ENCODE measurements at regions not wholly inside any gene's neighbourhood (a gene's known extent, or its start where the extent isn't known, plus 50 kb on each side); places are given as distances from the start of the nearest gene placed in this dataset.

DNA sequence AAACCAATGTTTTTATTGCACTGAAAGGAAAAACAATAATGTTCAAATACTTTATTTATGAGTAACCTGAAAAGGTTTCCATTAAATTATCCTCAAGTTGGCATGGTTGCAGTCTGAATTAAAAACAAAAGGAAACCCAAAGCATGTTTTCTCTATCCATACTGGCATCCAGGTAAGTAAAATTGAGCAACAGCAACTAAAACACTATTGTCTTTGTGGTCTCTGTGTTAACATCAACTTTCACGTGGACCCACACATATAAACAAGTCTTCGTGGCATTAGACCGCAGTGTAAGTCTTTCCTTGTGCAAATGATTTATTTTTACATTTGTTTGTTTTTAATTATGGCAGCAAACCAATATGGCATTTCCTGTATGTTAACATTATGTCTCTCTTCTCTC is 757.6 kb downstream of the SEMA5A start (continued):
- TF ChIP-seq, protein P1, sequence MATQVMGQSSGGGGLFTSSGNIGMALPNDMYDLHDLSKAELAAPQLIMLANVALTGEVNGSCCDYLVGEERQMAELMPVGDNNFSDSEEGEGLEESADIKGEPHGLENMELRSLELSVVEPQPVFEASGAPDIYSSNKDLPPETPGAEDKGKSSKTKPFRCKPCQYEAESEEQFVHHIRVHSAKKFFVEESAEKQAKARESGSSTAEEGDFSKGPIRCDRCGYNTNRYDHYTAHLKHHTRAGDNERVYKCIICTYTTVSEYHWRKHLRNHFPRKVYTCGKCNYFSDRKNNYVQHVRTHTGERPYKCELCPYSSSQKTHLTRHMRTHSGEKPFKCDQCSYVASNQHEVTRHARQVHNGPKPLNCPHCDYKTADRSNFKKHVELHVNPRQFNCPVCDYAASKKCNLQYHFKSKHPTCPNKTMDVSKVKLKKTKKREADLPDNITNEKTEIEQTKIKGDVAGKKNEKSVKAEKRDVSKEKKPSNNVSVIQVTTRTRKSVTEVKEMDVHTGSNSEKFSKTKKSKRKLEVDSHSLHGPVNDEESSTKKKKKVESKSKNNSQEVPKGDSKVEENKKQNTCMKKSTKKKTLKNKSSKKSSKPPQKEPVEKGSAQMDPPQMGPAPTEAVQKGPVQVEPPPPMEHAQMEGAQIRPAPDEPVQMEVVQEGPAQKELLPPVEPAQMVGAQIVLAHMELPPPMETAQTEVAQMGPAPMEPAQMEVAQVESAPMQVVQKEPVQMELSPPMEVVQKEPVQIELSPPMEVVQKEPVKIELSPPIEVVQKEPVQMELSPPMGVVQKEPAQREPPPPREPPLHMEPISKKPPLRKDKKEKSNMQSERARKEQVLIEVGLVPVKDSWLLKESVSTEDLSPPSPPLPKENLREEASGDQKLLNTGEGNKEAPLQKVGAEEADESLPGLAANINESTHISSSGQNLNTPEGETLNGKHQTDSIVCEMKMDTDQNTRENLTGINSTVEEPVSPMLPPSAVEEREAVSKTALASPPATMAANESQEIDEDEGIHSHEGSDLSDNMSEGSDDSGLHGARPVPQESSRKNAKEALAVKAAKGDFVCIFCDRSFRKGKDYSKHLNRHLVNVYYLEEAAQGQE (IDR thresholded peaks at IDR 0.05; ENCODE audit: low read depth, low read length), result no peak

DNA sequence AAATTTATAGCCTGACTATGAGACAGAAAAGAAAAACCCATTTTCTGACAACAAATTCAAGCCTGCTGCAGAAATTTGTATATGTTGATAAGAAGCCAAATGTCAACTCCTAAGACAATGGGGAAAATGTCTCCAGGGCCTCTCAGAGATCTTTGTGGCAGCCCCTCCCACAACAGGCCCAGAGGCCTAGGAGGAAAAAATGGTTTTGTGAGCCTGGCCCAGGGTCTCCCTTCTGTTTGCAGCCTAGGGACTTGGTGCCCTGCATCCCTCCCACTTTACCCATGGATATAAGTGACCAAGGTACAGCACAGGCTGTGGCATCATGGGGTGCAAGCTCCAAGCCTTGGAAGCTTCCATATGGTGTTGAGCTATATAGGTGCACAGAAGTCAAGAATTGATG is 740.2 kb downstream of the SEMA5A start:
- POLR2A ChIA-PET, result no interaction called here
- TF ChIP-seq TEAD4 (IDR thresholded peaks at IDR 0.05; ENCODE audit: borderline replicate concordance, insufficient read depth) (no peak), JUND (IDR thresholded peaks at IDR 0.05) (no peak), SMC3 (IDR thresholded peaks at IDR 0.05; ENCODE audit: low read depth, low read length) (no peak), RAD21 (IDR thresholded peaks at IDR 0.05; ENCODE audit: low read length) (no peak), TCF12 (IDR thresholded peaks at IDR 0.05) (no peak), PBX3 (IDR thresholded peaks at IDR 0.05) (no peak), NFIC (IDR thresholded peaks at IDR 0.05; ENCODE audit: borderline replicate concordance) (no peak), MXI1 (IDR thresholded peaks at IDR 0.05; ENCODE audit: low read depth, low read length) (no peak), EP300 (IDR thresholded peaks at IDR 0.05; ENCODE audit: borderline replicate concordance in 1 of 2, low read depth in 1 of 2, low read length in 1 of 2) (no peak)
- TF ChIP-seq, protein P2, sequence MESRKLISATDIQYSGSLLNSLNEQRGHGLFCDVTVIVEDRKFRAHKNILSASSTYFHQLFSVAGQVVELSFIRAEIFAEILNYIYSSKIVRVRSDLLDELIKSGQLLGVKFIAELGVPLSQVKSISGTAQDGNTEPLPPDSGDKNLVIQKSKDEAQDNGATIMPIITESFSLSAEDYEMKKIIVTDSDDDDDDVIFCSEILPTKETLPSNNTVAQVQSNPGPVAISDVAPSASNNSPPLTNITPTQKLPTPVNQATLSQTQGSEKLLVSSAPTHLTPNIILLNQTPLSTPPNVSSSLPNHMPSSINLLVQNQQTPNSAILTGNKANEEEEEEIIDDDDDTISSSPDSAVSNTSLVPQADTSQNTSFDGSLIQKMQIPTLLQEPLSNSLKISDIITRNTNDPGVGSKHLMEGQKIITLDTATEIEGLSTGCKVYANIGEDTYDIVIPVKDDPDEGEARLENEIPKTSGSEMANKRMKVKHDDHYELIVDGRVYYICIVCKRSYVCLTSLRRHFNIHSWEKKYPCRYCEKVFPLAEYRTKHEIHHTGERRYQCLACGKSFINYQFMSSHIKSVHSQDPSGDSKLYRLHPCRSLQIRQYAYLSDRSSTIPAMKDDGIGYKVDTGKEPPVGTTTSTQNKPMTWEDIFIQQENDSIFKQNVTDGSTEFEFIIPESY (IDR thresholded peaks at IDR 0.05; ENCODE audit: borderline replicate concordance, low read depth), result no peak
- TF ChIP-seq, protein P3, sequence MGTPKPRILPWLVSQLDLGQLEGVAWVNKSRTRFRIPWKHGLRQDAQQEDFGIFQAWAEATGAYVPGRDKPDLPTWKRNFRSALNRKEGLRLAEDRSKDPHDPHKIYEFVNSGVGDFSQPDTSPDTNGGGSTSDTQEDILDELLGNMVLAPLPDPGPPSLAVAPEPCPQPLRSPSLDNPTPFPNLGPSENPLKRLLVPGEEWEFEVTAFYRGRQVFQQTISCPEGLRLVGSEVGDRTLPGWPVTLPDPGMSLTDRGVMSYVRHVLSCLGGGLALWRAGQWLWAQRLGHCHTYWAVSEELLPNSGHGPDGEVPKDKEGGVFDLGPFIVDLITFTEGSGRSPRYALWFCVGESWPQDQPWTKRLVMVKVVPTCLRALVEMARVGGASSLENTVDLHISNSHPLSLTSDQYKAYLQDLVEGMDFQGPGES (IDR thresholded peaks at IDR 0.05; ENCODE audit: low read depth, low read length), result no peak
- TF ChIP-seq, protein P1 (IDR thresholded peaks at IDR 0.05; ENCODE audit: low read depth, low read length), result no peak
- TF ChIP-seq, protein P4, sequence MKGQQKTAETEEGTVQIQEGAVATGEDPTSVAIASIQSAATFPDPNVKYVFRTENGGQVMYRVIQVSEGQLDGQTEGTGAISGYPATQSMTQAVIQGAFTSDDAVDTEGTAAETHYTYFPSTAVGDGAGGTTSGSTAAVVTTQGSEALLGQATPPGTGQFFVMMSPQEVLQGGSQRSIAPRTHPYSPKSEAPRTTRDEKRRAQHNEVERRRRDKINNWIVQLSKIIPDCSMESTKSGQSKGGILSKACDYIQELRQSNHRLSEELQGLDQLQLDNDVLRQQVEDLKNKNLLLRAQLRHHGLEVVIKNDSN (IDR thresholded peaks at IDR 0.05; ENCODE audit: borderline replicate concordance, low read depth), result no peak
- Histone ChIP-seq H3K9me3 (peaks cover 17% of the 10 kb centered on the region), H3K27me3 (ENCODE audit: insufficient read depth) (no peaks in the 10 kb centered on the region), H3K9ac (no peak overlapping the region), H3F3A (replicated peaks; ENCODE audit: insufficient read depth) (no peaks in the 10 kb centered on the region), H4K20me1 (ENCODE audit: insufficient read depth) (no peaks in the 10 kb centered on the region), H3K79me2 (ENCODE audit: insufficient read depth) (no peaks in the 10 kb centered on the region), H3K4me1 (ENCODE audit: control insufficient read depth in 1 of 2, insufficient read depth in 2 of 2, low read depth in 1 of 2, low read length in 1 of 2) (no peaks in the 10 kb centered on the region), H2AFZ (ENCODE audit: low read depth) (no peak overlapping the region), H3K4me2 (no peak overlapping the region), H3K36me3 (replicated peaks in 1 of 2; ENCODE audit: control insufficient read depth in 1 of 2, insufficient read depth in 2 of 2, low read length in 1 of 2) (no peaks in the 10 kb centered on the region), H3K27ac (ENCODE audit: low read depth in 2 of 2, low read length in 1 of 2) (no peak overlapping the region), H3K9me2 (no peaks in the 10 kb centered on the region), H3K4me3 (ENCODE audit: low read depth in 2 of 2, low read length in 1 of 2) (no peak overlapping the region)
- CTCF ChIA-PET, result no interaction called here
- DNase-seq, result no peak

Measured in SK-N-SH (cell line).